ENCODE measurements at regions not wholly inside any gene's neighbourhood (a gene's known extent, or its start where the extent isn't known, plus 50 kb on each side); places are given as distances from the start of the nearest gene placed in this dataset.

GRCh38 chr7:35329026-35329425 is 75.1 kb upstream of the TBX20 start:
- TF ChIP-seq, protein P1, sequence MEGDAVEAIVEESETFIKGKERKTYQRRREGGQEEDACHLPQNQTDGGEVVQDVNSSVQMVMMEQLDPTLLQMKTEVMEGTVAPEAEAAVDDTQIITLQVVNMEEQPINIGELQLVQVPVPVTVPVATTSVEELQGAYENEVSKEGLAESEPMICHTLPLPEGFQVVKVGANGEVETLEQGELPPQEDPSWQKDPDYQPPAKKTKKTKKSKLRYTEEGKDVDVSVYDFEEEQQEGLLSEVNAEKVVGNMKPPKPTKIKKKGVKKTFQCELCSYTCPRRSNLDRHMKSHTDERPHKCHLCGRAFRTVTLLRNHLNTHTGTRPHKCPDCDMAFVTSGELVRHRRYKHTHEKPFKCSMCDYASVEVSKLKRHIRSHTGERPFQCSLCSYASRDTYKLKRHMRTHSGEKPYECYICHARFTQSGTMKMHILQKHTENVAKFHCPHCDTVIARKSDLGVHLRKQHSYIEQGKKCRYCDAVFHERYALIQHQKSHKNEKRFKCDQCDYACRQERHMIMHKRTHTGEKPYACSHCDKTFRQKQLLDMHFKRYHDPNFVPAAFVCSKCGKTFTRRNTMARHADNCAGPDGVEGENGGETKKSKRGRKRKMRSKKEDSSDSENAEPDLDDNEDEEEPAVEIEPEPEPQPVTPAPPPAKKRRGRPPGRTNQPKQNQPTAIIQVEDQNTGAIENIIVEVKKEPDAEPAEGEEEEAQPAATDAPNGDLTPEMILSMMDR (IDR thresholded peaks at IDR 0.05; ENCODE audit: borderline replicate concordance, extremely low read depth, insufficient read depth), result no peak
- no peaks in the 10 kb centered on the region for H3K27me3 ChIP-seq (ENCODE audit: control insufficient read depth, insufficient read depth, low read length)
- intact Hi-C loops (cut with DNase I), result no loop called here
- H3K27ac ChIP-seq (ENCODE audit: low read depth in 2 of 2, low read length in 2 of 2), result no peak overlapping the region
- H3K36me3 ChIP-seq (ENCODE audit: control insufficient read depth in 2 of 3, insufficient read depth in 3 of 3, low read length in 3 of 3), result no peaks in the 10 kb centered on the region
- no peak overlapping the region for H3K9ac ChIP-seq (ENCODE audit: low read length in 3 of 3)
- FAIRE-seq (no peak), DNase-seq (no peak)
- no peaks in the 10 kb centered on the region for H3K4me1 ChIP-seq (ENCODE audit: control insufficient read depth in 2 of 3, insufficient read depth in 2 of 3, low read depth in 1 of 3, low read length in 3 of 3)
- no peak overlapping the region for H3K4me3 ChIP-seq (ENCODE audit: low read length in 3 of 3)
- peaks cover 0 to 3% (median 0%) of the 10 kb centered on the region in 3 donors for H3K9me3 ChIP-seq (ENCODE audit: control insufficient read depth in 2 of 3, insufficient read depth in 1 of 3, low read length in 3 of 3)

GRCh38 chr7:35319606-35320005 is 65.7 kb upstream of the TBX20 start:
- Histone ChIP-seq H3K9me3 (ENCODE audit: control insufficient read depth in 2 of 3, insufficient read depth in 1 of 3, low read length in 3 of 3) (no peaks in the 10 kb centered on the region), H3K27ac (ENCODE audit: low read depth in 2 of 2, low read length in 2 of 2) (no peak overlapping the region), H3K36me3 (ENCODE audit: control insufficient read depth in 2 of 3, insufficient read depth in 3 of 3, low read length in 3 of 3) (no peaks in the 10 kb centered on the region), H3K27me3 (ENCODE audit: control insufficient read depth, insufficient read depth, low read length) (no peaks in the 10 kb centered on the region), H3K4me1 (ENCODE audit: control insufficient read depth in 2 of 3, insufficient read depth in 2 of 3, low read depth in 1 of 3, low read length in 3 of 3) (no peaks in the 10 kb centered on the region), H3K4me3 (ENCODE audit: low read length in 3 of 3) (no peak overlapping the region), H3K9ac (ENCODE audit: low read length in 3 of 3) (no peak overlapping the region)
- FAIRE-seq (no peak), DNase-seq (no peak)
- TF ChIP-seq, protein P1 (IDR thresholded peaks at IDR 0.05; ENCODE audit: borderline replicate concordance, extremely low read depth, insufficient read depth), result no peak
- intact Hi-C loops (cut with DNase I), result no loop called here

DNA sequence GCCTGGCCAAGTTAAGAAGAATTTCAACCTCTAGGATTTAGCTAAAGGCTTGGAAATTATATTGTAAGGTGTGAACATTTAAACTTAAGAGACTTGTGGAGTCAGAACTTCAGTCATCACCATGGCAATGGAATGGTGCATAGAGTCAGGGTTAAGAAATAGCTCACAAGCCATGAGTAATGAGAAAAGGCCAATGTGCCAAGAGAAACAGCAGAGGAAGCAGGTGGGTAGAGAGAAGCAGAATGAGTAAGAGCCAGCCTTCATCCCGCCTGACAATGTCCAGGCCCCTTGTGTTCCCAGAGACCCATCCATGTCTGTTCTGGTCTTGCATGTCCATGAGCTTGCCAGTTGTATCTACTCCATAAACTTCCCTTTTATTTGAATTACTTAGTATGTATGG is 62.6 kb upstream of the TBX20 start:
- H3K27ac ChIP-seq (ENCODE audit: low read depth in 2 of 2, low read length in 2 of 2), result no peak overlapping the region
- H3K27me3 ChIP-seq (ENCODE audit: control insufficient read depth, insufficient read depth, low read length), result no peaks in the 10 kb centered on the region
- TF ChIP-seq, protein P1 (IDR thresholded peaks at IDR 0.05; ENCODE audit: borderline replicate concordance, extremely low read depth, insufficient read depth), result no peak
- no peaks in the 10 kb centered on the region for H3K36me3 ChIP-seq (ENCODE audit: control insufficient read depth in 2 of 3, insufficient read depth in 3 of 3, low read length in 3 of 3)
- no peak overlapping the region for H3K4me3 ChIP-seq (ENCODE audit: low read length in 3 of 3)
- no peaks in the 10 kb centered on the region for H3K9me3 ChIP-seq (ENCODE audit: control insufficient read depth in 2 of 3, insufficient read depth in 1 of 3, low read length in 3 of 3)
- no peak overlapping the region for H3K9ac ChIP-seq (ENCODE audit: low read length in 3 of 3)
- FAIRE-seq (no peak), DNase-seq (no peak)
- H3K4me1 ChIP-seq (ENCODE audit: control insufficient read depth in 2 of 3, insufficient read depth in 2 of 3, low read depth in 1 of 3, low read length in 3 of 3), result no peaks in the 10 kb centered on the region
- intact Hi-C loops (cut with DNase I), result no loop called here

GRCh38 chr7:35315517-35315916 is 61.6 kb upstream of the TBX20 start:
- Histone ChIP-seq H3K9ac (ENCODE audit: low read length in 3 of 3) (no peak overlapping the region), H3K27ac (ENCODE audit: low read depth in 2 of 2, low read length in 2 of 2) (no peak overlapping the region), H3K9me3 (ENCODE audit: control insufficient read depth in 2 of 3, insufficient read depth in 1 of 3, low read length in 3 of 3) (no peaks in the 10 kb centered on the region), H3K4me1 (ENCODE audit: control insufficient read depth in 2 of 3, insufficient read depth in 2 of 3, low read depth in 1 of 3, low read length in 3 of 3) (no peaks in the 10 kb centered on the region), H3K36me3 (ENCODE audit: control insufficient read depth in 2 of 3, insufficient read depth in 3 of 3, low read length in 3 of 3) (no peaks in the 10 kb centered on the region), H3K27me3 (ENCODE audit: control insufficient read depth, insufficient read depth, low read length) (no peaks in the 10 kb centered on the region), H3K4me3 (ENCODE audit: low read length in 3 of 3) (no peak overlapping the region)
- DNase-seq (no peak), FAIRE-seq (no peak)
- TF ChIP-seq, protein P1 (IDR thresholded peaks at IDR 0.05; ENCODE audit: borderline replicate concordance, extremely low read depth, insufficient read depth), result no peak
- intact Hi-C loops (cut with DNase I), result no loop called here
